GM12878 (cell line): ENCODE measurements at regions not wholly inside any gene's neighbourhood (a gene's known extent, or its start where the extent isn't known, plus 50 kb on each side); places are given as distances from the start of the nearest gene placed in this dataset.

Experiments used
- ATAC-seq: fragments of 200-7000 bp; cut with Tn5 transposase; 3 replicates; pipeline ENCODE4 v1.9.1; 2020; ENCODE audit warnings: mild to moderate bottlenecking, moderate library complexity
- BruUV-seq: library from RNA; stranded (reverse); fragments of 400-500 nt; replicated peaks from 2 replicates; lab custom pipeline; 2021; lab: Mats Ljungman, UMichigan
- CTCF ChIA-PET: fragments of 300-600 bp; sonication (Branson Sonifier 250); formaldehyde crosslinking; extraction: SDS; loops from one replicate; lab custom pipeline; 2021; ENCODE audit warnings: inconsistent platforms; lab: Yijun Ruan, JAX
- POLR2A ChIA-PET: fragments of 350-600 bp; formaldehyde crosslinking; extraction: SDS; loops from one replicate; lab custom pipeline; 2021; ENCODE audit warnings: inconsistent platforms; lab: Charles Lee
- RAD21 ChIA-PET: fragments of 300-600 bp; sonication (Branson Sonifier 250); formaldehyde crosslinking; loops from one replicate; lab custom pipeline; 2023; ENCODE audit warnings: antibody characterized with exemption; ENCODE audit not compliant: unreplicated experiment; lab: Charles Lee
- SMC1A ChIA-PET: fragments of 300-600 bp; sonication (Branson Sonifier 250); formaldehyde crosslinking; loops from one replicate; lab custom pipeline; 2023; ENCODE audit not compliant: unreplicated experiment, uncharacterized antibody; lab: Charles Lee
- DNase-seq: peaks from one replicate; pipeline ENCODE4 v3.0.0-alpha.2; 2011; ENCODE audit warnings: low read depth, low spot score
- FAIRE-seq: peaks from 3 replicates; lab custom pipeline; 2011; peaks lifted over from hg19 to GRCh38; lab: Jason Lieb, UNC
- H2AFZ ChIP-seq: 2 replicates; pipeline ENCODE4 v1.6.0; 2011; ENCODE audit warnings: low read depth, low read length, control low read depth; ENCODE audit not compliant: control insufficient read depth
- H3K27ac ChIP-seq: 2 replicates; pipeline ENCODE4 v1.5.1; 2011; ENCODE audit warnings: control low read depth; ENCODE audit not compliant: control insufficient read depth, insufficient read depth
- H3K27me3 ChIP-seq, 2 experiments: replicated peaks in 1 of 2; 2 replicates each; pipeline versions ENCODE4 v1.6.0 to v1.6.1; 2011; ENCODE audit warnings: low read length in 1 of 2; ENCODE audit not compliant: control insufficient read depth in 2 of 2, insufficient read depth in 2 of 2
- H3K36me3 ChIP-seq, 2 experiments: 2 replicates each; pipeline ENCODE4 v1.5.1; 2011; ENCODE audit warnings: low read length in 1 of 2; ENCODE audit not compliant: control insufficient read depth in 2 of 2, insufficient read depth in 2 of 2
- H3K4me1 ChIP-seq: 2 replicates; pipeline ENCODE4 v1.6.1; 2011; ENCODE audit warnings: mild to moderate bottlenecking, low read length, moderate library complexity, mixed read lengths; ENCODE audit not compliant: control insufficient read depth, insufficient read depth
- H3K4me2 ChIP-seq: 2 replicates; pipeline ENCODE4 v1.6.0; 2011; ENCODE audit warnings: control low read depth; ENCODE audit not compliant: control insufficient read depth, insufficient read depth
- H3K4me3 ChIP-seq: fragments of 200-600 bp; sonication (generic); 2 replicates; pipeline ENCODE4 v1.5.1; 2016
- H3K79me2 ChIP-seq: 2 replicates; pipeline ENCODE4 v1.6.0; 2011; ENCODE audit warnings: low read length; ENCODE audit not compliant: control insufficient read depth, insufficient read depth
- H3K9ac ChIP-seq: 2 replicates; pipeline ENCODE4 v1.8.0; 2011; ENCODE audit warnings: low read length, control low read depth, mixed read lengths; ENCODE audit not compliant: control insufficient read depth, insufficient read depth
- H3K9me3 ChIP-seq: replicated peaks from 3 replicates; pipeline ENCODE4 v1.5.1; 2011; ENCODE audit warnings: mild to moderate bottlenecking, low read length; ENCODE audit not compliant: control insufficient read depth, insufficient read depth
- H4K20me1 ChIP-seq: 2 replicates; pipeline ENCODE4 v1.6.0; 2011; ENCODE audit not compliant: control insufficient read depth, insufficient read depth
- CHD4 ChIP-seq: fragments of 200-600 bp; sonication (generic); IDR thresholded peaks from 2 replicates; pipeline ENCODE4 v1.6.1; 2016; ENCODE audit warnings: mild to moderate bottlenecking
- MEF2A ChIP-seq: IDR thresholded peaks from 2 replicates; pipeline ENCODE4 v1.6.1; 2011; ENCODE audit warnings: low read depth, mild to moderate bottlenecking, low read length, moderate library complexity; ENCODE audit not compliant: insufficient read depth
- MYC ChIP-seq: IDR thresholded peaks from 2 replicates; pipeline ENCODE4 v1.6.1; 2011; ENCODE audit warnings: mild to moderate bottlenecking, low read length, moderate library complexity, inconsistent platforms; ENCODE audit not compliant: insufficient read depth, insufficient replicate concordance, insufficient read length, severe bottlenecking
- RB1 ChIP-seq: fragments of 450-650 bp; formaldehyde crosslinking; IDR thresholded peaks from 2 replicates; pipeline ENCODE4 v1.6.1; 2017; ENCODE audit warnings: mild to moderate bottlenecking, borderline replicate concordance
- RFX5 ChIP-seq: IDR thresholded peaks from 2 replicates; pipeline ENCODE4 v1.6.1; 2011; ENCODE audit warnings: low read depth, low read length, improper control_type of control experiment
- SMAD5 ChIP-seq: IDR thresholded peaks from 2 replicates; pipeline ENCODE4 v1.6.1; 2016; ENCODE audit warnings: antibody characterized with exemption, low read depth
- ZNF217 ChIP-seq: fragments of 450-650 bp; IDR thresholded peaks from 2 replicates; pipeline ENCODE4 v1.6.1; 2017; ENCODE audit warnings: antibody characterized with exemption, mild to moderate bottlenecking
- in situ Hi-C: fragments of 300-500 bp; cut with MboI; formaldehyde crosslinking; loops from 9 replicates; pipeline ENCODE4 v1.14.3; 2018; ENCODE audit warnings: mixed read lengths
- intact Hi-C: fragments of 100-400 bp; cut with micrococcal nuclease; formaldehyde crosslinking; loops from one replicate; pipeline ENCODE4 v1.14.2; 2022; ENCODE audit not compliant: unreplicated experiment
- TF ChIP-seq, protein P1 (sequence below): fragments of 450-650 bp; IDR thresholded peaks from 2 replicates; pipeline ENCODE4 v1.6.1; 2017; ENCODE audit warnings: mild to moderate bottlenecking, moderate library complexity
- TF ChIP-seq, protein P2 (sequence below): fragments of 450-650 bp; formaldehyde crosslinking; IDR thresholded peaks from 2 replicates; pipeline ENCODE4 v1.4.0; 2020; ENCODE audit warnings: mild to moderate bottlenecking, moderate library complexity
- TF ChIP-seq, protein P3 (sequence below): fragments of 450-650 bp; formaldehyde crosslinking; IDR thresholded peaks from 2 replicates; pipeline ENCODE4 v1.4.0; 2022; ENCODE audit warnings: mild to moderate bottlenecking, moderate library complexity
- TF ChIP-seq, protein P4 (sequence below): fragments of 450-650 bp; IDR thresholded peaks from 2 replicates; pipeline ENCODE4 v1.6.1; 2018; ENCODE audit warnings: mild to moderate bottlenecking, low read depth, moderate library complexity; ENCODE audit not compliant: partially characterized antibody

DNA sequence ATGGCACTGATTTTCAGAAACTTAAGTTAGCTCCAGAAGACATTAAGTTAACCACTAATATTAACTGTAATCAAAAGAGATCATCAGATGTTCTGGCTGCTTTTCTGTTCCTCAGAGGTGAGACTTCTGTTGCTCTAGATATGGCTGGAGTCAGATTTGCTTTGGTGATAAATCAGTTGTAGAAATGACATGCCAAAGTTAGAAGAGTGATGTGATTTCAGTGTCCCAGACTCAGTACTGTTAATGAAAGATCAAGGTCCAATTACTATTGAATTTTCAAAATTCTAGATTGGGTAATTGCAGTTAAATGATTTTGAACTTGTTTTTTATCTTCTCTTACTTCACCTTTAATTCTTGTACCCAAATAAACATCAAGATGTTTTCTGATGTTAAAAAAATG lies 402.4 kb upstream of the SYNCRIP start:
- Histone ChIP-seq H4K20me1 (no peaks in the 10 kb centered on the region), H3K4me3 (no peak overlapping the region), H3K9me3 (no peaks in the 10 kb centered on the region), H3K27me3 (no peaks in the 10 kb centered on the region), H3K9ac (no peak overlapping the region), H3K36me3 (no peaks in the 10 kb centered on the region), H2AFZ (no peak overlapping the region), H3K27ac (no peak overlapping the region), H3K4me1 (no peaks in the 10 kb centered on the region), H3K79me2 (no peaks in the 10 kb centered on the region), H3K4me2 (no peak overlapping the region)
- FAIRE-seq = no peak
- ATAC-seq = no peak
- intact Hi-C loops (no loop called here), in situ Hi-C loops (no loop called here)
- BruUV-seq = no TSS peak
- ChIA-PET POLR2A (no interaction called here), CTCF (no interaction called here), SMC1A (no interaction called here), RAD21 (no interaction called here)
- DNase-seq = no peak
- TF ChIP-seq, protein P1, sequence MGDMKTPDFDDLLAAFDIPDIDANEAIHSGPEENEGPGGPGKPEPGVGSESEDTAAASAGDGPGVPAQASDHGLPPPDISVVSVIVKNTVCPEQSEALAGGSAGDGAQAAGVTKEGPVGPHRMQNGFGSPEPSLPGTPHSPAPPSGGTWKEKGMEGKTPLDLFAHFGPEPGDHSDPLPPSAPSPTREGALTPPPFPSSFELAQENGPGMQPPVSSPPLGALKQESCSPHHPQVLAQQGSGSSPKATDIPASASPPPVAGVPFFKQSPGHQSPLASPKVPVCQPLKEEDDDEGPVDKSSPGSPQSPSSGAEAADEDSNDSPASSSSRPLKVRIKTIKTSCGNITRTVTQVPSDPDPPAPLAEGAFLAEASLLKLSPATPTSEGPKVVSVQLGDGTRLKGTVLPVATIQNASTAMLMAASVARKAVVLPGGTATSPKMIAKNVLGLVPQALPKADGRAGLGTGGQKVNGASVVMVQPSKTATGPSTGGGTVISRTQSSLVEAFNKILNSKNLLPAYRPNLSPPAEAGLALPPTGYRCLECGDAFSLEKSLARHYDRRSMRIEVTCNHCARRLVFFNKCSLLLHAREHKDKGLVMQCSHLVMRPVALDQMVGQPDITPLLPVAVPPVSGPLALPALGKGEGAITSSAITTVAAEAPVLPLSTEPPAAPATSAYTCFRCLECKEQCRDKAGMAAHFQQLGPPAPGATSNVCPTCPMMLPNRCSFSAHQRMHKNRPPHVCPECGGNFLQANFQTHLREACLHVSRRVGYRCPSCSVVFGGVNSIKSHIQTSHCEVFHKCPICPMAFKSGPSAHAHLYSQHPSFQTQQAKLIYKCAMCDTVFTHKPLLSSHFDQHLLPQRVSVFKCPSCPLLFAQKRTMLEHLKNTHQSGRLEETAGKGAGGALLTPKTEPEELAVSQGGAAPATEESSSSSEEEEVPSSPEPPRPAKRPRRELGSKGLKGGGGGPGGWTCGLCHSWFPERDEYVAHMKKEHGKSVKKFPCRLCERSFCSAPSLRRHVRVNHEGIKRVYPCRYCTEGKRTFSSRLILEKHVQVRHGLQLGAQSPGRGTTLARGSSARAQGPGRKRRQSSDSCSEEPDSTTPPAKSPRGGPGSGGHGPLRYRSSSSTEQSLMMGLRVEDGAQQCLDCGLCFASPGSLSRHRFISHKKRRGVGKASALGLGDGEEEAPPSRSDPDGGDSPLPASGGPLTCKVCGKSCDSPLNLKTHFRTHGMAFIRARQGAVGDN = no peak
- TF ChIP-seq RFX5 = no peak
- TF ChIP-seq RB1 = no peak
- no peak for TF ChIP-seq ZNF217
- TF ChIP-seq, protein P2, sequence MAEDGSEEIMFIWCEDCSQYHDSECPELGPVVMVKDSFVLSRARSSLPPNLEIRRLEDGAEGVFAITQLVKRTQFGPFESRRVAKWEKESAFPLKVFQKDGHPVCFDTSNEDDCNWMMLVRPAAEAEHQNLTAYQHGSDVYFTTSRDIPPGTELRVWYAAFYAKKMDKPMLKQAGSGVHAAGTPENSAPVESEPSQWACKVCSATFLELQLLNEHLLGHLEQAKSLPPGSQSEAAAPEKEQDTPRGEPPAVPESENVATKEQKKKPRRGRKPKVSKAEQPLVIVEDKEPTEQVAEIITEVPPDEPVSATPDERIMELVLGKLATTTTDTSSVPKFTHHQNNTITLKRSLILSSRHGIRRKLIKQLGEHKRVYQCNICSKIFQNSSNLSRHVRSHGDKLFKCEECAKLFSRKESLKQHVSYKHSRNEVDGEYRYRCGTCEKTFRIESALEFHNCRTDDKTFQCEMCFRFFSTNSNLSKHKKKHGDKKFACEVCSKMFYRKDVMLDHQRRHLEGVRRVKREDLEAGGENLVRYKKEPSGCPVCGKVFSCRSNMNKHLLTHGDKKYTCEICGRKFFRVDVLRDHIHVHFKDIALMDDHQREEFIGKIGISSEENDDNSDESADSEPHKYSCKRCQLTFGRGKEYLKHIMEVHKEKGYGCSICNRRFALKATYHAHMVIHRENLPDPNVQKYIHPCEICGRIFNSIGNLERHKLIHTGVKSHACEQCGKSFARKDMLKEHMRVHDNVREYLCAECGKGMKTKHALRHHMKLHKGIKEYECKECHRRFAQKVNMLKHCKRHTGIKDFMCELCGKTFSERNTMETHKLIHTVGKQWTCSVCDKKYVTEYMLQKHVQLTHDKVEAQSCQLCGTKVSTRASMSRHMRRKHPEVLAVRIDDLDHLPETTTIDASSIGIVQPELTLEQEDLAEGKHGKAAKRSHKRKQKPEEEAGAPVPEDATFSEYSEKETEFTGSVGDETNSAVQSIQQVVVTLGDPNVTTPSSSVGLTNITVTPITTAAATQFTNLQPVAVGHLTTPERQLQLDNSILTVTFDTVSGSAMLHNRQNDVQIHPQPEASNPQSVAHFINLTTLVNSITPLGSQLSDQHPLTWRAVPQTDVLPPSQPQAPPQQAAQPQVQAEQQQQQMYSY (CRISPR knock-in tag) = no peak
- TF ChIP-seq CHD4 = no peak
- TF ChIP-seq, protein P3, sequence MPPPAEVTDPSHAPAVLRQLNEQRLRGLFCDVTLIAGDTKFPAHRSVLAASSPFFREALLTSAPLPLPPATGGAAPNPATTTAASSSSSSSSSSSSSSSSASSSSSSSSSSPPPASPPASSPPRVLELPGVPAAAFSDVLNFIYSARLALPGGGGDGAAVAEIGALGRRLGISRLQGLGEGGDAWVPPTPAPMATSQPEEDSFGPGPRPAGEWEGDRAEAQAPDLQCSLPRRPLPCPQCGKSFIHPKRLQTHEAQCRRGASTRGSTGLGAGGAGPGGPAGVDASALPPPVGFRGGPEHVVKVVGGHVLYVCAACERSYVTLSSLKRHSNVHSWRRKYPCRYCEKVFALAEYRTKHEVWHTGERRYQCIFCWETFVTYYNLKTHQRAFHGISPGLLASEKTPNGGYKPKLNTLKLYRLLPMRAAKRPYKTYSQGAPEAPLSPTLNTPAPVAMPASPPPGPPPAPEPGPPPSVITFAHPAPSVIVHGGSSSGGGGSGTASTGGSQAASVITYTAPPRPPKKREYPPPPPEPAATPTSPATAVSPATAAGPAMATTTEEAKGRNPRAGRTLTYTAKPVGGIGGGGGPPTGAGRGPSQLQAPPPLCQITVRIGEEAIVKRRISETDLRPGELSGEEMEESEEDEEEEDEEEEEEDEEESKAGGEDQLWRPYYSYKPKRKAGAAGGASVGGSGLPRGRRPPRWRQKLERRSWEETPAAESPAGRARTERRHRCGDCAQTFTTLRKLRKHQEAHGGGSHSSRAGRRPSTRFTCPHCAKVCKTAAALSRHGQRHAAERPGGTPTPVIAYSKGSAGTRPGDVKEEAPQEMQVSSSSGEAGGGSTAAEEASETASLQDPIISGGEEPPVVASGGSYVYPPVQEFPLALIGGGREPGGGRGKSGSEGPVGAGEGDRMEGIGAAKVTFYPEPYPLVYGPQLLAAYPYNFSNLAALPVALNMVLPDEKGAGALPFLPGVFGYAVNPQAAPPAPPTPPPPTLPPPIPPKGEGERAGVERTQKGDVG (CRISPR knock-in tag) = no peak
- TF ChIP-seq, protein P4, sequence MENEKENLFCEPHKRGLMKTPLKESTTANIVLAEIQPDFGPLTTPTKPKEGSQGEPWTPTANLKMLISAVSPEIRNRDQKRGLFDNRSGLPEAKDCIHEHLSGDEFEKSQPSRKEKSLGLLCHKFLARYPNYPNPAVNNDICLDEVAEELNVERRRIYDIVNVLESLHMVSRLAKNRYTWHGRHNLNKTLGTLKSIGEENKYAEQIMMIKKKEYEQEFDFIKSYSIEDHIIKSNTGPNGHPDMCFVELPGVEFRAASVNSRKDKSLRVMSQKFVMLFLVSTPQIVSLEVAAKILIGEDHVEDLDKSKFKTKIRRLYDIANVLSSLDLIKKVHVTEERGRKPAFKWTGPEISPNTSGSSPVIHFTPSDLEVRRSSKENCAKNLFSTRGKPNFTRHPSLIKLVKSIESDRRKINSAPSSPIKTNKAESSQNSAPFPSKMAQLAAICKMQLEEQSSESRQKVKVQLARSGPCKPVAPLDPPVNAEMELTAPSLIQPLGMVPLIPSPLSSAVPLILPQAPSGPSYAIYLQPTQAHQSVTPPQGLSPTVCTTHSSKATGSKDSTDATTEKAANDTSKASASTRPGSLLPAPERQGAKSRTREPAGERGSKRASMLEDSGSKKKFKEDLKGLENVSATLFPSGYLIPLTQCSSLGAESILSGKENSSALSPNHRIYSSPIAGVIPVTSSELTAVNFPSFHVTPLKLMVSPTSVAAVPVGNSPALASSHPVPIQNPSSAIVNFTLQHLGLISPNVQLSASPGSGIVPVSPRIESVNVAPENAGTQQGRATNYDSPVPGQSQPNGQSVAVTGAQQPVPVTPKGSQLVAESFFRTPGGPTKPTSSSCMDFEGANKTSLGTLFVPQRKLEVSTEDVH = no peak
- no peak for TF ChIP-seq MYC
- TF ChIP-seq SMAD5 = no peak
- no peak for TF ChIP-seq MEF2A
